ENCODE measurements at regions not wholly inside any gene's neighbourhood (a gene's known extent, or its start where the extent isn't known, plus 50 kb on each side); places are given as distances from the start of the nearest gene placed in this dataset.

- RAD21 ChIA-PET (ENCODE audit: unreplicated experiment) = no interaction called here
- in situ Hi-C loops (cut with MboI) = no loop called here
- ATAC-seq = no peak
- POLR2A ChIA-PET = no interaction called here
- no peaks in the 10 kb centered on the region for H4K20me1 ChIP-seq (ENCODE audit: control insufficient read depth, insufficient read depth)
- 100% methylated on average over 2 of the region's 2 CpGs for WGBS (ENCODE audit: insufficient coverage, insufficient replicate concordance, low lambda C conversion rate, missing lambda C conversion rate)
- no peak overlapping the region for H3K9ac ChIP-seq (ENCODE audit: control insufficient read depth, insufficient read depth, low read length)
- H3K4me3 ChIP-seq = no peak overlapping the region
- no peak overlapping the region for H2AFZ ChIP-seq (ENCODE audit: control insufficient read depth, low read depth, low read length)
- no peak for FAIRE-seq
- BruUV-seq (replicated peaks) = no TSS peak
- H3K27ac ChIP-seq (ENCODE audit: control insufficient read depth, insufficient read depth) = no peak overlapping the region
- H3K36me3 ChIP-seq (ENCODE audit: control insufficient read depth in 2 of 2, insufficient read depth in 2 of 2, low read length in 1 of 2) = no peaks in the 10 kb centered on the region
- H3K79me2 ChIP-seq (ENCODE audit: control insufficient read depth, insufficient read depth, low read length) = no peaks in the 10 kb centered on the region
- H3K9me3 ChIP-seq (replicated peaks; ENCODE audit: control insufficient read depth, insufficient read depth, low read length) = no peaks in the 10 kb centered on the region
- CTCF ChIA-PET = no interaction called here
- no peak for TF ChIP-seq RCOR1 (conservative IDR thresholded peaks at IDR 0.05; ENCODE audit: low read depth, low read length)
- TF ChIP-seq RAD51 (IDR thresholded peaks at IDR 0.05) = no peak
- TF ChIP-seq POLR2AphosphoS2 (IDR thresholded peaks at IDR 0.05; ENCODE audit: low read depth, low read length) = no peak
- no peak for TF ChIP-seq EGR1 (IDR thresholded peaks at IDR 0.05; ENCODE audit: borderline replicate concordance in 1 of 2, low read depth in 2 of 2, low read length in 2 of 2)
- no peak for TF ChIP-seq SP1 (IDR thresholded peaks at IDR 0.05; ENCODE audit: low read depth, low read length)
- TF ChIP-seq ZNF687 (IDR thresholded peaks at IDR 0.05) = no peak
- TF ChIP-seq SKIL (IDR thresholded peaks at IDR 0.05; ENCODE audit: low read depth, poor library complexity, severe bottlenecking) = no peak
- no peak for TF ChIP-seq SREBF2 (IDR thresholded peaks at IDR 0.05; ENCODE audit: low read length)
- no peak for TF ChIP-seq POU2F2 (IDR thresholded peaks at IDR 0.05; ENCODE audit: borderline replicate concordance, low read depth, low read length)
- TF ChIP-seq CEBPB (IDR thresholded peaks at IDR 0.05; ENCODE audit: borderline replicate concordance in 1 of 2, low read depth in 2 of 2, low read length in 2 of 2) = no peak
- H3K4me1 ChIP-seq (ENCODE audit: control insufficient read depth, insufficient read depth, low read length) = peaks cover 13% of the 10 kb centered on the region
- H3K4me2 ChIP-seq (ENCODE audit: control insufficient read depth, insufficient read depth) = no peak overlapping the region
- no peaks in the 10 kb centered on the region for H3K27me3 ChIP-seq (replicated peaks in 1 of 2; ENCODE audit: control insufficient read depth in 2 of 2, insufficient read depth in 2 of 2, low read length in 1 of 2)
- intact Hi-C loops (cut with micrococcal nuclease; ENCODE audit: unreplicated experiment) = no loop called here
- no peak for DNase-seq (ENCODE audit: low read depth, low spot score)
- SMC1A ChIA-PET (ENCODE audit: uncharacterized antibody, unreplicated experiment) = no interaction called here
These were observed 1554.5 kb upstream of the SLC39A10 start for GRCh38 chr2:194102546-194102945.

Measured in GM12878 (cell line).